ENCODE measurements at regions not wholly inside any gene's neighbourhood (a gene's known extent, or its start where the extent isn't known, plus 50 kb on each side); places are given as distances from the start of the nearest gene placed in this dataset.
"Not testable (repeated sequence)": the region's sequence is repeated elsewhere in the genome, so short reads cannot be mapped to it uniquely, and the experiment has no call there.

DNA sequence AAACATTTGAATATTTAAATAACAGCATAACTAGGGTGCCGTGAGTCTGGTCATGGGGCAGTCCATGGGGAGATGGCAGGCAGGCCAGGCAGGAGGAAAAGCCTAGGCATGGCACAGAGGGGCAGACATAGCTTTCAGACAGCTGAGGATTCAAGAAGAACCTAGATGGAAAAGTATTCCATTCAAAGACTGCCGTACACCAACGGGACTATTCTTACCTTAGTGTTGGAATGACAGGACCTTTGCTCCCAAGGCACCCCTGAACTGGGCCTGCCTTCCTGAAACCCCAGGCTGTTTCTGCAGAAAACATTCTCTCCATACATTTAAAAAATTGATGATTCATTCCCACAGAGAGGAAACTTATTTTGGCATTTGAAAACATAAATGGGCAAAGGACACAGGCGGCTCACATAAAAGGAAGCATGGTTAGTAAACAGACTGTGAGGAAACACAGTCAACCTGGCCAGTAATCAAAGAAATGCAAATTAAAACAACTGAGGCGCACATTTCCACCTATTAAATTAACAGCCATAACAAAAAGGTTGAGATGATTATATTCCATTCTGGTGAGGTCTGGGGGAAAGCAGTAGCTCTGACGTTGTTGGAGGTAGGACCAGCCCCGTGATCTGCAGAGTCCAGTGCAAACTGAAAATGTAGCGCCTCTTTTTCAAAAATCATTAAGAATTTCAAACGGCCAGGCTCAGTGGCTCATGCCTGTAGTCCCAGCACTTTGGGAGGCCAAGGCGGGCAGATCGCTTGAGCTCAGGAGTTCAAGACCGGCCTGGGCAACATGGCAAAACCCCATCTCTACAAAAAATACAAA is 71.3 kb upstream of the SMAD3 start:
- H3K4me3 ChIP-seq (ENCODE audit: low read depth, low read length): no peak overlapping the region

DNA sequence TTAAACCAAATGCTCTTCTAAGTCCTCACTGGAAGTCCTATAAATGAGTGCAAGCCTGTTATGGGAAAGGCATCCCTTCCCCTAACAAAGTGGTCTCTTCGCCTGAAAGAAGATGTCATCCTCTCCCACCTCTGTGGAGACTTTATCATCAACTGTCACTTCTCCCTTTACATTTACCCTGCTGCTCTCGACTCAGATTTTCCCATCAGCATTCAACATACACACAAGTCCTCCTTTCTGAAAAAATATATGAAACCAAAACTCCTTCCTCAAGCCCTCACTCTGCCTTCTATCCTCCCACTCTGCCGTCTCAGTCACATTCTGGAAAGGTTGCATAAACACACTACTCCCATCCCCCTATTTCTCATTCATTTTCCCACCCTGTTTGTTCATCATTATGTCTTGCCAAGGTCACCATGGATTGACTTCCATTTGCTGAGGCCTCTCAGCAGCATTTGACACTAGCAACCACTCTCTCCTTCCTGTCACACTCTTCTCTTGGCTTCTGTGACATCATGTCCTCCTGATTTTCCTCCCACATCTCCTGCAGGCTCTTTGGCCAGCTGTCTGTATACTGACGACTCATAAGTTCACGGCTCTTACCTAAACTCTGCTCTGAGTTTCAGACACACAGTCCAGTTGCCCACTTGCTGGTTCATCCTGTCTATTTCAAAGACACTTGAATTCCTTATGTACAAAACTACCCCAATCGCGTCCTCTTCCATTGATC is 70.3 kb upstream of the SMAD3 start:
- H3K4me3 ChIP-seq (ENCODE audit: low read depth, low read length): no peak overlapping the region

DNA sequence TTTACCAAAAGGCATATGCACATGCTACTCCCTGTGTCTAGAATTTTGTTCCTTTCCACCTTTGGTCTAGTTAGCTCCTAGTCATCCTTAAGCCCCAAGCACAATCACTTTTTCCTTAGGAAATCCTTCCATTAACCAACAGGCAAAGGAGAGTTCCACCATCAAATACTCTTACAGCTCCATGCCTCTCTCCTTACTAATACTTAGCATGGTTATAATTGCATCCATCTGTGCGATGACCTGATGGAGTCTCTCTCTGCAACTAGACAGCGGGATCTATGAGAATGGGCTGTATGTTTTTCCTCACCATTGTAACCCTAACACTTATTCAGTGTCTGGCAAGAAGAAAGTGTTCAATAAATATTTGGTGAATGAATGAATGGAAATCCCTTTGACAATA is 69.3 kb upstream of the SMAD3 start:
- H3K4me3 ChIP-seq (ENCODE audit: low read depth, low read length): no peak overlapping the region

DNA sequence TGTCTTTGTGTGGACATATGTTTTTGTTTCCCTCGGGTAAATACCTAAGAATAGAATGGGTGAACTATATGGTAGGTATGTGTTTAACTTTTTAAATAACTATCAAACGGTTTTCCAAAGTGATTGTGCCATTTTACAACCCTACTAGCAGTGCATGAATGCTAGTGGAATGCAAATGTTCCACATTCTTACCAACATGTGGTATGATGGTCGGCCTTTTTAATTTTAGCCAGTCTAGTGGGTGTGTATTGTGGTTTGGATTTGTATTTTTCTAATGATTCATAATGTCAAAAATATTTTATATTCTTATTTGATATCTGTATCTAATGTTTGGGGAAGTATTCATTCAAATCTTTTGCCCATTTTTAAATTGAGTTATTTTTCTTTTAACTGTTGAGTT is 68.2 kb upstream of the SMAD3 start:
- H3K4me3 ChIP-seq (ENCODE audit: low read depth, low read length): no peak overlapping the region

DNA sequence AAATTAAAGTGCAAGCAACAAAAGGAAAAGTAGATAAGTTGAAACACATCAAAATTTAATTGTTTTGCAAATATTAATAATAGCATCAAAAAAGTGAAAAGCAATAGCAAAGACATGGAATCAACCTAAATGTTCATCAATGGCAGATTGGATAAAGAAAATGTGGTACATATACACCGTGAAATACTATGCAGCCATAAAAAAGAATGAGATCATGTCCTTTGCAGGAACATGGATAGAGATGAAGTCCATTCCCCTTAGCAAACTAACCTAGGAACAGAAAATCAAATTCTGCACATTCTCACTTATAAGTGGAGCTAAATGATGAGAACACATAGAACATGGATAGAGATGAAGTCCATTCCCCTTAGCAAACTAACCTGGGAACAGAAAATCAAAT is 67.2 kb upstream of the SMAD3 start:
- not testable (repeated sequence) for H3K4me3 ChIP-seq (ENCODE audit: low read depth, low read length)

DNA sequence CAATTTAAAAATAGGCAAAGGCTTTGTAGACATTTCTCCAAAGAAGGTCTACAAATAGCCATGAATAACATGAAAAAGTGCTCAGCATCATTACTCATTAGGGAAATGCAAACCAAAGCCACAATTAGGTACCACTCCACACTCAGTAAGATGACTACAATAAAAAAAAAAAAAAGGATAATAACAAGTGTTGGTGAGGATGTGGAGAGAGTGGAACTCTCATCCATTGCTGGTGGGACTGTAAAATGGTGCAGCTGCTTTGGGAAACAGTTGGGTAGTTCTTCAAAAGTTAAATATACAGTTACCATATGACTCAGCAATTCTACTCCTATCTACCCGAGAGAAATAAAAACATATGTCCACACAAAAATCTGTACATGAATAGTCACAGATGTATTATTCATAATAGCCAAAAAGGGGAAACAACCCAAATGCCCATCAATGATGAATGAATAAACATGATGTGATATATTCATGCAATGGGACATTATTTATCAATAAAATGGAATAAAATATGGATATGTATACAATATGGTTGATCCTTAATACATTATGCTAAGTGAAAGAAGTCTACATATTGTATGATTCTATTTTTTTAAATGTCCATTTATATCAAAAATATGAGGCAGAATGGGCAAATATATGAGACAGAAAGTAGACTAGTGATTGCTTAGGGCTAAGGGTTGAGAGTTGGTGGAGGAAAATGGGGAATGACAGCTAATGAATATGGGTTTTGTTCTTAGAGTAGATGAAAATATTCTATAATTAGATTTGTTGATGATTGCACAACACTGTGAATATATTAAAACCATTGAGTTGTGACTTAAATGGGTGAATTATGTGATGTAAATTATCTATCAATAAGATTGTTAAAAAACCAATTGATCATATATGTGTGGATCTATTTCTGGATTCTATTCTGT is 66.1 kb upstream of the SMAD3 start:
- no peak overlapping the region for H3K4me3 ChIP-seq (ENCODE audit: low read depth, low read length)

DNA sequence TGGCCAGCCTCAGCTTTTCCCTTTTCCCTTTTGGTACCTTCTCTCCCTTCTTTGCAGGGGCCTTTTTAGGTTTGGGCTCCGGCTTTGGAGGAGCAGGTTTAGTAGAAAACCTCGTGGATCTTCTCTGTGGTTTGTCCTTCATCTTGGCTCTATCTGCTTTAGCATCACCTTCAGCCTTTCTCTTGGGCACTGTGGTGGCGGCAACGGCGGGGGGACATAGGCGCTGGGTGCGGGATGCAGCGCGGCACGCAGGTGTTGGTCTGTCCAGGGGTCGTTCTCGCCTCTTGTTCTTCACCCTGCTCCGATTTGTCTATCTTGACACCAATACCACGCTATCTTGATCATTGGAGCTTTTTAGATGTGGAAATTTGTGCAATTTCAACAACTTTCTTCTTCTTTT is 64.5 kb upstream of the SMAD3 start:
- no peak overlapping the region for H3K4me3 ChIP-seq (ENCODE audit: low read depth, low read length)

DNA sequence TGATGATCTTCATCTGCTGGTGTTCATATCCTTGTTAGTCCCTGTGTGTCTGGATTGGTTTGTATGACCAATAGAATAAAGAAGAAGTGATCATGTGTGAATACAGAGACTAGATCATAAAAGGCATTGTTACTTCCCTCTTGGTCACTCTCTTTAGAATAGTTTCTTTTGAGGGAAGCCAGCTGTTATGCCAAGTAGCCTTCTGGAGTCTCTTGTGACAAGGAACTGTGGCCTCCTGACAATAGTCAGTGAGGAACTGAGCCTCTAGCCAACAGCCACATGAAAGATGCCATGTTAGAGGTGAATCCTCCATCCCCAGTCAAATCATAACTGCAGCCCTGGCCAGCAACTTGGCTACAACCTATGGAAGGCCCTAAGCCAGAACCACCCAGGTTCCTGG is 63.0 kb upstream of the SMAD3 start:
- H3K4me3 ChIP-seq (ENCODE audit: low read depth, low read length): no peak overlapping the region

DNA sequence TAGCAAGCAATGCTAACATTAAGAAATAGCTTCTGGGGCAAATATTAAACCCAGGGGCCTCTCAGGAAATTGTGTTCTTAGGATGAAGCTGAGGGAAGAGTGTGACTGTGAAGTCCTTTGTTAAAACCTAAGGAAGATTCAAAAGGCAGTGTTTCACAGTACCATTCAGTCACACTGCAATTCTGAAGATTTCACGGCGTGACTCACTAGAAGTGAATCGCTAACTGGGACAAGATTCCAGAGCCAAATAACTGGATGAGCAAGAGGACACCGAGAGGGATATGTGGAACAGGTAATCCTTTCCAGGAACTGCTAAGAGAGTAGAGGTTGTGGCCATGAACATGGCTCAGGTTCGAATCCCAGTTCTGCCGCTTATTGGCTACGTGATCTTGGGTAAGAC is 61.8 kb upstream of the SMAD3 start:
- no peak overlapping the region for H3K4me3 ChIP-seq (ENCODE audit: low read depth, low read length)

DNA sequence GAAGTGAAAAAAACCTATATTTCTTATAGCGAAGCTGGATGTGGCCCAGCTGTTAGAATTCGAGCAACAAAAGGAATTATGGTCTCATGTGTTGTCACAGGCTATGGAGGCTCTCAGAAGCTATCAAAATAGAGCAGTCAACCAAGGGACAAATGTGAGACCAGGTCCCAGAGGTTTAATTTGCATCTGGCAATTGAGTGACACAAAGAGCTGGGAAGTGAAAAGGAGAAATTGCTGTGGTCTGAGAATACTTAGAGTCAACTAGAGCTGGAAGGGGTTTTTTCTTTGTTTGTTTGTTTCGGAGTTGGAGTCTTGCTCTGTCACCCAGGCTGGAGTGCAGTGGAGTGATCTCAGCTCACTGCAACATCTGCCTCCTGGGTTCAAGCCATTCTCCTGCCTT is 61.3 kb upstream of the SMAD3 start:
- H3K4me3 ChIP-seq (ENCODE audit: low read depth, low read length): no peak overlapping the region

DNA sequence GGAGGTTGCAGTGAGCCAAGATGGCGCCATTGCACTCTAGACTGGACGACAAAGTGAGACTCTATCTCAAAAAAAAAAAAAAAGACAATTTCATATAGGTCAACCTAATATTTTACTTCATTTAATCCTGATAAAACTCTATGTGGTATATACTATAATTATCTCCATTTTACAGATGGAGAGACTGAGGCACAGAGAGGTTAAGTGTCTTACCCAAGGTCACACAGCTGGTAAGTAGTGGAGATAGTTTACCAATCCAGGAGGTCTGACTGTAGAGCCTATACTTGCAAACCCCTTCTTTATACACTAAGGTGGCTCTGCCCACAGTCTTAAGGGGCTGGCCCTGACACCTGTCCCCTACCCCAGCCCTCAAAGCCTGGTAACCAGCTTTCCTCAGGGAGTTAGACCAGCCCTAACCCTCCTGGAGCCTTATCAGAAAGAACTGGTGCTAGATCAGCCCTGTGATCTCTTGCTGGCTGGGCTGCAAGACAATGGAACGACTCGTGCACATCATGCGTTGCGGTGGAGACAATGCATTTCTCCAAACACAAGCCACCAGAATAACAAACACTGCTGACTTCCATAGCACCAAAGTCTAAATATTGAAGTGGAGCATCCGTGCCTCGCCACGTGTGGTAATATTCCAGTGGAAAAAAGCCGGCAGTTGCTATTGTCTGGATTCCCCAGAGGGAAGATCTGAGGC is 60.0 kb upstream of the SMAD3 start:
- no peak overlapping the region for H3K4me3 ChIP-seq (ENCODE audit: low read depth, low read length)

DNA sequence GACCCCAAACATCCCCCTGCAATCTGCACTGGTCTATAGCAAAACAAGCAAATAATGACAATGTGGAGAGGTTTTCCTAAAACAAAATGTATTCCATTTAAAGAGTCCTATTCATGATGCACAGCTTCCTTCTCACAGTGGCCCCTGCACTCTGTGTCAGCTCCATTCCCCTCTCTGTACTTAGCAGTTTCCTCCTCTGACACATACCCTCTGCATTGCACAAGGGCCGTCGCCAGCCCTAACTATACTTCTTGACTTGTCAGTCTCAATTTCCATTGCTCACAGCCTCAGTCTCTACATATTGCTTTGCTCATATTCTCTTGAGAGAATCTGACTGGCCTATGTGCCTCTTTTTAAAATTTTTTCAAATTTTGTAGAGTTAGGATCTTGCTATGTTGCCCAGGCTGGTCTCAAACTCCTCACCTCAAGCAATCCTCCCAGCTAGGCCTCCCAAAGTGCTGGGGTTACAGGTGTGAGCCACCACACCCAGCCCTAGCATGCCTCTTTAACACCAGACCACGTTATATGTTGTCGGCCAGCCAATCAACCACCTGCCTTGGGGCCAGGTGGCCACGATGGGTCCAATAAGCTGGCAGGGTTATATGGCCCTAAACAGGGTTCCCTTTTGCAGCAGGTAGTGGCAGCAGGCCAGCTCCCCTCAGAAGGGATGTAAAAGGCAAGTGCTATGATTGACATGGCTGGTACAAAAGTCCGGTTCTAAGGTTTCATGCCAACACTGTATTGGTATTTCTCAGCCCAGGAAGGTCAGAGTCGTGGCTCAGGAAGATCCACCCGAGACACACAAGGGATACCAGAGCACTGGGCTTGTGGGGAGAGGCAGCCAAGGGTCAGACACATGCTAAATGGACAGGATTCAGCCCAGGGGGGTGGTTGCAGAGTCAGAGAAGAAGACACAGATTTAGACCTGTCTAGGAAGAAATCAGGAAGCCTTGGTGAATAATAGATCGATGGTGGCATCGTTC is 59.0 kb upstream of the SMAD3 start:
- H3K4me3 ChIP-seq (ENCODE audit: low read depth, low read length): no peak overlapping the region

DNA sequence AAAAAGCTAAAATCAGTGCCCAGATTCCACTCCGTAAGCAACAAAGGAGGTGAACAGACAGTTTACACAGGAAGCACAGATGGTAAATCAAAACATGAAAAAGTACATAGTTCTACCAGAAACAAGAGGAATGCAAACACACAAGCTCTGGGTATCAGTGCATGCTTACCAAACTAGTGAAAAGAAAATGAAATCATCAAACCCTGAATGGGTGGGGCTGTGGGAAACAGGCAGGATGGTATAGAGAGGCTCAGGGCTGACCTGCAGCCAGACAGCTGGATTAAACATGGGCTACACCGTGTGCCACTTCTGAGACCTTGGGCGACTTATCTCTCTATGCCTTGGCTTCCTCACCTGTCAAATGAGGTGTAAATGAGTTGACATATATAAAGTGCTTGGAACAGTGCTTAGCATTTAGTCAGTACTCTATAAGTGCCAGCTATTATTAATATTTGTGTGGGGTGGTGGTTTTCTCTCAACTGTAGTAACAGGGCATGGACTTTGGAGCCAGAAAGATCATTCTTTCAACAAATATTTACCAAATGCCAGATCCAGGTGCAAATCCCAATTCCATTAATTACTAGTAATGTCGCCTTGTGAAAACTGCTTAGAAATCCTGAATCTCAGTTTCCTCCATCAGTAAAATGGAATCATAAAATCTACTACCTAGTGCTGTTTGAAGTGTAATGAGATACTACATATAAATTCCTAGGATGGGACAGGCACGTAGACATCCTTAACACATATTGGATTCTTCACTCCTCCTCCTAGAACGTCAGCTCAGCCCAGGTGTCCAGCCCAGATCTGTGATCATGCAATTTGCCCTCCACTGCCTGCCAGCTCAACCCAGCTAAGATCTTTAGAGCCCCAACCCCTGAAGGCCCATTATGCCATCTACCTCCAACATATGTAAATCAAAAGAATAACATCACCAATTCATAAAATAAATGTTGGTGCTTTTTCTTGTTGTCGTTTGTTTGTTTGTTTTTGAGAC is 55.5 kb upstream of the SMAD3 start:
- H3K4me3 ChIP-seq (ENCODE audit: low read depth, low read length): no peak overlapping the region

DNA sequence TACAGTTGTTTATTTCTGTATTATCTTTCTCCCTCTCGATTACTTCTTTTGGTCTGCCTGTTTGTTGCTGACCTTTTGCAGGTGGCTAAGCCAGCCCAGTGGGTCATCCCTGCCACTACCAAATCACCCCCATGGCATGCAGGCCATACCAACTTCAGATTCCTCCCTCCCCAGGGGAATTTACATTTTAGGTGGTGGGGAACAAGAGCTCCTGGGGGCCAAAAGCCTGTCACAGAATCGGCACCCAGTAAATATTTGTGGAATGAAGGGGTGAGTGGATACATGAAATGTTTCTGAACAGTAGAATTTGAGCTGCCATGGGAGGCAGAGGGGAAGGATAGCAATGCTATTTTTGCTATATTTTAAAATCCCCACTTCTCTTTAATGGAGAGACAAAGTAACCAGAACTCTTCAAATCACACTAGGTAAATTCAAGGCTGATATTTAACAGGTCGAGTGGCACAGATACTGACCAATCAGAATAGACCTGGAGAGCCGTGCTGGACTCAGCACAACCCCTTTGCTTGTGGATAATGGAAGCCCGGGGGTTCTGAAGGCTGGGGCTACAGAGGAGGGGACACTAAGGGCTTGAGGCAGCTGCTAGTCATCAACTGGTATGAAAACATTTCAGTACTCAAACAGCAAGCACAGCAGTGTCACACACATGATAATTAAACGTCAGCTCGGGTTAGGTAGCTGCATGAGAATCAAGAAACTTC is 54.3 kb upstream of the SMAD3 start:
- no peak overlapping the region for H3K4me3 ChIP-seq (ENCODE audit: low read depth, low read length)

DNA sequence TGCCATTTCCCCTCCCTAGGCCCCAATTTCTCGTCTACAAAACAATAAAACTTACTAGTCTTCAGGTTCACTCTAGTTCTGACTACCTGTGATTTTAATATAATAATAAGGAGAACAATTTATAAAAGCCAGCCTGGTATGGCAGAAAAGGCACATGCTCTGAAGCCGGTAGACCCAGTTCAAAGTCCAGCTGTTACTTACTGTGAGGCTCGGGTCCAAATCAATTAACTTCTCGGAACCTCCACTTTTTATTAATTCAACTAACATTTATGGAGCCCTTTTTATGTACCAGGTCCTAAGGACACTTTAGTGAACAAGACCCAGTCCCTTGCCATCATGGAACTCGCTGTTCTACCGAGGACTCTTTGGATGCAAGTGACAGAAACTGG is 53.8 kb upstream of the SMAD3 start:
- H3K4me3 ChIP-seq (ENCODE audit: low read depth, low read length): no peak overlapping the region

DNA sequence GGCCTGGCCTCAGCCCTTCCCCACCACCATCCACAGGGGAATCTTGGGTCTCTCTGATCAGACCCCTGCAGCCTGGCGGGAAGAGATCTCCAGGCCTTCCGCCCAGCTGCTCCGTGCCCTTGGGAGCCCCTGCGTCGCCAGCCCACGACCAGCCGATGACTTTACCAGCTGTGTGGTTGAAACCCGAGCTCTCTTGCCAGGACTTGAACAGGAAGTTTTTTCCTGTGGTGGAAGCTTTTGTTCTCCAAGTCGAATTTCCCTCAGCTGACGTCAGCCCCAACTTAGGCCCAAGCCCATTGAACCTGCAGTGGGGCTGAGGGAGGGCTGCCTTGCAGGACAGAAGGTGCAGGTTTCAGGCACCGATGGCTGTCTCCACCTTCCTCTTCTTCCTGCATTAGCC is 51.7 kb upstream of the SMAD3 start:
- H3K4me3 ChIP-seq (ENCODE audit: low read depth, low read length): no peak overlapping the region

Data from iPS-11a (cell line).